AG10803 (cell line): ENCODE measurements at regions not wholly inside any gene's neighbourhood (a gene's known extent, or its start where the extent isn't known, plus 50 kb on each side); places are given as distances from the start of the nearest gene placed in this dataset.

Experiments
- DNase-seq: peaks from one replicate; pipeline ENCODE4 v3.0.0; 2010; ENCODE audit warnings: low read depth
- H3K4me3 ChIP-seq: 2 replicates; pipeline ENCODE4 v1.5.1; 2011; ENCODE audit warnings: mild to moderate bottlenecking, low read length, control low read depth
- TF ChIP-seq, protein P1 (sequence below): conservative IDR thresholded peaks from 2 replicates; pipeline ENCODE4 v1.5.1; 2011; ENCODE audit warnings: mild to moderate bottlenecking, low read length, control low read depth, inconsistent platforms

DNA sequence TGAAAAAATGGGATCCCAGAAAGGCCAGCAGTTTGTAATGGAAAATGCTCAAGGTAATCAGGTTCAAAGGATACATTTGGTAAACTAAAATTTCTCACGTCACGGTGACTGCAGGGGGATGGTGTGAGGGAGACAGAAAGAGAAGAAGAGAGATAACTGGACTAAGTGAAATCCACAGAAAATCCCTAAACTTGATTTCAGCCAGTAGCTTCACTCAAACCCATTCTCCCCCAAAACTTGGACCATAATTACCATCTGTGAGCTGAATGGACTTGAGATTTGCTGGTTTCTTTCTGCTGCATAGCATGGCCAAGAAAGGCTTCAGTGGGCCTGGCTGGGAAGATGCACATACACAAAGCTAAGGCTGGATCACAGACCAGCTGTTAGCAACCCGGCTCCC, 155.4 kb upstream of the LMO4 start:
- TF ChIP-seq, protein P1, sequence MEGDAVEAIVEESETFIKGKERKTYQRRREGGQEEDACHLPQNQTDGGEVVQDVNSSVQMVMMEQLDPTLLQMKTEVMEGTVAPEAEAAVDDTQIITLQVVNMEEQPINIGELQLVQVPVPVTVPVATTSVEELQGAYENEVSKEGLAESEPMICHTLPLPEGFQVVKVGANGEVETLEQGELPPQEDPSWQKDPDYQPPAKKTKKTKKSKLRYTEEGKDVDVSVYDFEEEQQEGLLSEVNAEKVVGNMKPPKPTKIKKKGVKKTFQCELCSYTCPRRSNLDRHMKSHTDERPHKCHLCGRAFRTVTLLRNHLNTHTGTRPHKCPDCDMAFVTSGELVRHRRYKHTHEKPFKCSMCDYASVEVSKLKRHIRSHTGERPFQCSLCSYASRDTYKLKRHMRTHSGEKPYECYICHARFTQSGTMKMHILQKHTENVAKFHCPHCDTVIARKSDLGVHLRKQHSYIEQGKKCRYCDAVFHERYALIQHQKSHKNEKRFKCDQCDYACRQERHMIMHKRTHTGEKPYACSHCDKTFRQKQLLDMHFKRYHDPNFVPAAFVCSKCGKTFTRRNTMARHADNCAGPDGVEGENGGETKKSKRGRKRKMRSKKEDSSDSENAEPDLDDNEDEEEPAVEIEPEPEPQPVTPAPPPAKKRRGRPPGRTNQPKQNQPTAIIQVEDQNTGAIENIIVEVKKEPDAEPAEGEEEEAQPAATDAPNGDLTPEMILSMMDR = no peak
- no peak overlapping the region for H3K4me3 ChIP-seq
- DNase-seq = no peak

GRCh38 chr1:87174724-87175245, 153.9 kb upstream of the LMO4 start:
- no peak for DNase-seq
- TF ChIP-seq, protein P1 = no peak
- H3K4me3 ChIP-seq = no peak overlapping the region

DNA sequence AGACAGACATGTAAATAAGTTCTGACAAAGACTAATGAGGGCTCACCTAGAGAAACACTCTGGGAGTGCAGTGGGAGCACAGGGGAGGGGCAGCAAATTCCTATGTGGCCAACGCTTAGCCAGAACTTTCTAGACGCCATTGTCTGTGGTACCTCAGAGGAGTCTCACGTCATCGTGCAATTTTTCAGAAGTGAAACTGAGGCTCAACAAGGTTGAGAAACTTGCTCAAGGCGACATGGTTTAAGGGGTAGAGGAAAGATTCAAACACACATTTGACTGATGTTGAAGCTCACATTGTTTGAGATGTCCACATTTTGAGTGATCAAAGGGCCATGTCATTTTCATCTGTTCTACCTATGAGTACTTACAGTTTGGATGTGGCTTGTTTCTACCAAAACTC, 152.6 kb upstream of the LMO4 start:
- DNase-seq = no peak
- TF ChIP-seq, protein P1 = no peak
- H3K4me3 ChIP-seq = no peak overlapping the region

DNA sequence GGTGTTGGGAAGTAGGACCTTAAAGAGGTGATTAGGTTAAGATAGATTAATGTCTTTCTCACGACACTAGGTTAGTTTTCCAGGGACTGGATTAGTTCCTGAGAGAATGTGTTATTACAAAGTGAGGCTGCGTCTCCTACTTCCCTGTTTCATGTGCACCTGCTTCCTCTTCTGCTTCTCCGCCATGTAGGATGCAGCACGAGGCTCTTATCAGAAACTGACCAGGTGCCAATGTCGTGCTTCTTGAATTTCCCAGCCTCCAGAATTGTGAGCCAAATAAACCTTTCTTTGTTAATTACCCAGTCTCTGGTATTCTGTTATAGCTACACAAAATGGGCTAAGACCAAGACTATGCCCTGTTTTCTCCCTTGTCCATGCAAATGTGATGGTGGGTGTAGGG, 152.2 kb upstream of the LMO4 start:
- DNase-seq = no peak
- TF ChIP-seq, protein P1 = no peak
- H3K4me3 ChIP-seq = no peak overlapping the region

DNA sequence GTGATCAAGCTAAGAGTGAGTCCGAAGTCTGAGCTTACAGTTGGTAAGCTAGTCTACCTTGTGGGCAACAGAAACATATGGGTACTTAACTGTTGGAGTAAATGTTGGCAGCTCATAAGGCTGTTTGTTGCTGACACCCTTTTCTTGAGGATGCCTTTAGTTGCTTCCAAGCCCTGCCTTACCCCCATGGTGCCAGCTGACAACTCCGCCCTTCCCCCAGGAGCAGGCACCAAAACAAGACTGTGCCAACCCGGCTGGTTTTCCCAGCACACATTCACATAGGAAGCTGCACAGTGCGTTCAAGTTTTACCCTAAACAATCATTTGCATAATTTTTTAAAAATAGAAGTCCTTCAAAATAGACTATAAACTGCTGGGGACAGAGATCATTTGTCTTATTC, 150.2 kb upstream of the LMO4 start:
- DNase-seq = no peak
- no peak overlapping the region for H3K4me3 ChIP-seq
- TF ChIP-seq, protein P1 = no peak

DNA sequence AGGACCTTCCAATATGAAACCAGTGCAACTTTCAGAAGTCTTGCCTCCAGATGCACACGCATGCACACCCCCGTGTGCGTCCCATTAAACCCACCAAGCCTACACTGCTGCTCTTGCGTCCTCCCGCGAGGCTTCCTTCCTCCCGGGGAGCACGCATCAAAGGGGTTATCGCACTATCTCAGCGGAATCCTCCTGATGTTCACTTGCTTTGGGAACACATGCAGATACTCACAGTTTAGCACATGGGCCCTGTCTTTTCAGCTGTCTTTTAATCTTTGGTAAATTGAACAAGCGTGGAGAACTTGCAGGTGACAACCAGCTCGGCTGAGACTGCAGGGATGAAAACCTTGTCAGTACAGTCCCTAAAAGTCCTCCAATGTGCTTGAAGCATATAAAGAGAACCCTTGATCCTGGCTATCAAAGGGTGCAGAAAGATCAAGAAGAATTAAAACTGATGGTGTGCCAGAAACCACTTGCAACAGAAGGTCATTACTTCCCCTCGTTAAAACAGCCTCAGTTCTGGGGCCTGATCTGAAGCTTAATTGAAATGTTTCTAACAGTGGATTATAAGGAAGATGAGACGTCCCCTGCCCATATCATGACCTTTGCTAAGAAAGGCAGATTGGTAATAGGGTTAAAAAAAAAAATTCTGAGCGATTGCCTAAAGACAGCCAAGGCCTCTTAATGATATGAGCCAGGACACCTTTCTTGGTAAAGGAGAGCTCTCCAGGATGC, 149.4 kb upstream of the LMO4 start:
- TF ChIP-seq, protein P1 = no peak
- DNase-seq = no peak
- no peak overlapping the region for H3K4me3 ChIP-seq

- H3K4me3 ChIP-seq = no peak overlapping the region
- no peak for DNase-seq
- TF ChIP-seq, protein P1 = no peak
Observed at GRCh38 chr1:87179851-87180519, 148.7 kb upstream of the LMO4 start.
